ENCODE measurements at regions not wholly inside any gene's neighbourhood (a gene's known extent, or its start where the extent isn't known, plus 50 kb on each side); places are given as distances from the start of the nearest gene placed in this dataset.

GRCh38 chr3:115325539-115325938, 178.5 kb upstream of the ZBTB20 start:
- H3K27ac ChIP-seq = no peak overlapping the region
- POLR2A ChIA-PET (ENCODE audit: low non-redundant PET) = no interaction called here
- DNase-seq (ENCODE audit: low spot score) = peak; percentile 12
- CTCF ChIA-PET = no interaction called here
- no peak for TF ChIP-seq CTCF (conservative IDR thresholded peaks at IDR 0.05; ENCODE audit: low read depth)

DNA sequence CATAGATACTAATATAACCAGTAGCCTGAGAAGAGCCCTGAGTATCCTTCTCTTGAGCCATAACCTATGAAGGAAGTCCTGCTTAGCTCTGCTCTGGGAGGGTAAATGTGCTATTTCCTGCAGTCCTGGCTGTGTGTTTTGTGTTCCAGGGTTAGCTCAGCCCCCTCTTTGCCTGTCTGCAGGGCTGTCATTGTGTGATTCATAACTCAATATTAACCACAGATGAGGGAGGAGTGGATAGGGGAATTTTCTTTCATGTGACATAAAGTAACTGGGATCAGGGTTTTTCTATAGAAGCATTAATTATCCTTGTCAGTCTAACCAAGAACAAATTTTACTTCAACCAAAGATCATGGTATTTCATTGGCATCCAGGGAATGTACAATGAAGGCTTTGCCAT, 183.3 kb upstream of the ZBTB20 start:
- DNase-seq (ENCODE audit: low spot score) = no peak
- ChIA-PET CTCF (no interaction called here), POLR2A (ENCODE audit: low non-redundant PET) (no interaction called here)
- no peak for TF ChIP-seq CTCF (conservative IDR thresholded peaks at IDR 0.05; ENCODE audit: low read depth)
- H3K27ac ChIP-seq = no peak overlapping the region

DNA sequence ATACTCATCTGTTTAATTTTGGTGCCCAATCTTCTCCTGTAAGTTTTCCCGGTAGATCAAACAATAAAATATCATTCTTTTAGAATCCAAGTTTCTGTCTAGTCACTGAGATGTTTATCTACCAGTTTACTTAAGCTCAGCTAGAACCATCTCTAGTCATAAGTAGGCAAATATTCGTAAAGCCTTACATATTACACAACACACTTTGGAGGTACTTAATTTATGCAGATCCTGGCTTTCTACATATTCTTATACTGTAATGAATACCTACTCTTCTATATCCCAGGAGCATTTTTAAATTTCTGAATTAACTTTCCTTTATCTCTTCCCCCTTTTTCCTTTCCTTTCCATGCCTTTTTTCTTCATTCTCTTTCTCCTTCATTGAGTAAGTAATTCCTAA, 185.9 kb upstream of the ZBTB20 start:
- no peak for TF ChIP-seq CTCF (conservative IDR thresholded peaks at IDR 0.05; ENCODE audit: low read depth)
- ChIA-PET POLR2A (ENCODE audit: low non-redundant PET) (no interaction called here), CTCF (no interaction called here)
- DNase-seq (ENCODE audit: low spot score) = no peak
- H3K27ac ChIP-seq = no peak overlapping the region

DNA sequence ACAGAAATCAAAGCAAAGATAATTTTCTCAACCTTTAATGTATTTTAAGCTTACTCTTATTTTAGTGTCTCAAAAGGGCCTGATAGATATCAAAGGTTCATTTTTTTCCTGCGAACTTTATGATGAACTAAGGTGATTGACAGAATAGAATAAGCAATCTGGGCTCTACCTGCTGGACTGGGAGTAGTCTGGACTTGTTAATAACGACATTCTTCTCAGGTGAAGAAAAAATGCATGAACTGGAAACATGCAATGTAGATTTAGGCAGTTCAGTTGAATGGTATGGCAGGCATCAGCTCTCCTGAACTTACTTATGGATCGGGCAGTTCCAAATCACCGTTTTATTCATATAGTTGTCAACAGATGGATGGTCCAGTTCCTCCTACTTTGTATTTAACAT, 189.7 kb upstream of the ZBTB20 start:
- no peak for TF ChIP-seq CTCF (conservative IDR thresholded peaks at IDR 0.05; ENCODE audit: low read depth)
- peak; percentile 13 for DNase-seq (ENCODE audit: low spot score)
- POLR2A ChIA-PET (ENCODE audit: low non-redundant PET) = no interaction called here
- H3K27ac ChIP-seq = no peak overlapping the region
- CTCF ChIA-PET = interaction anchor here (0.7 kb wide), 1 partner anchor 18 kb away, joined by 3 read pairs; no protein-coding TSS in a partner anchor

DNA sequence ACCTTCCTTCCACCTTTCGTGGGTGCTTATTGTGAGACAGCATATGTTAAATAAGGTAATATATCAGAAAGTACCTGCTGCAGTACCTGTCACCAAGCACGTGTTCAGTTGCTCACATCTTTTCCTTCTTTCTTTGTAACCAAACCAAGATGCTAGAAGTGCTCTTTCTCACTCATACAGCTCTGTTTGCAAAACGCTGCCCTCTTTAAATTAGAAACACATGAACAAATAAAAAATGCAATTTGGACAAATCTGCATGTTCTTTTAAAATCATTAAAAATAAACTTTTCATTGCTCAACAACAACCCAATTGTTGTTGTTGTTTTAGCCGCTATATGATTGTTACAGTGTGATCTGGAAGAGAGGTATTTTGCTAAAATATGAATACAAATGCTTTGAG, 193.5 kb upstream of the ZBTB20 start:
- CTCF ChIA-PET = no interaction called here
- H3K27ac ChIP-seq = no peak overlapping the region
- POLR2A ChIA-PET (ENCODE audit: low non-redundant PET) = no interaction called here
- no peak for TF ChIP-seq CTCF (conservative IDR thresholded peaks at IDR 0.05; ENCODE audit: low read depth)
- DNase-seq (ENCODE audit: low spot score) = no peak

DNA sequence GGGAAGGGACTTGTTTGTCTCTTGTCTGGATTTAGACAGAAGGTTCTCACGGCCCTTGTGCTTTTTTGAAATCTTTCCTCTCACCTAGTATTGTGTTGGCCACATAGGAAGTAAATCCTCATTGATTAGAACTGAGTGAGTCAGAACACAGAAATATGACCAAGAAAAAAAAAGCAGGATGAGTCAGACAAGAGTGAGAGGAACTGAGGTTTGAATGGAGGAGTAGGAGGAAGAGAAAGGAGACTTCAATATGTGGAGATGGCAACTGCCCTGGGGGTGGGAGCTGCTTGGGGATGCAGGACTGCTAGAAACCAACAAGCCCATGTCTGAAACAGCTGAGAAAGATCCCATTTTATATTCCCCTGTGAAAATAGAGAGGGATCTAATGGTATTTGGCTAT, 194.1 kb upstream of the ZBTB20 start:
- POLR2A ChIA-PET (ENCODE audit: low non-redundant PET) = no interaction called here
- no peak overlapping the region for H3K27ac ChIP-seq
- no peak for TF ChIP-seq CTCF (conservative IDR thresholded peaks at IDR 0.05; ENCODE audit: low read depth)
- CTCF ChIA-PET = no interaction called here
- DNase-seq (ENCODE audit: low spot score) = peak; percentile 65

- ChIA-PET POLR2A (ENCODE audit: low non-redundant PET) (no interaction called here), CTCF (no interaction called here)
- H3K27ac ChIP-seq = no peak overlapping the region
- no peak for DNase-seq (ENCODE audit: low spot score)
- TF ChIP-seq CTCF (conservative IDR thresholded peaks at IDR 0.05; ENCODE audit: low read depth) = no peak
These were observed 200.6 kb upstream of the ZBTB20 start for GRCh38 chr3:115347737-115348136.

All from RWPE1 (cell line).